SK-N-SH treated with all-trans-retinoic acid at 6 μM for 48 hours (cell line): ENCODE measurements at regions not wholly inside any gene's neighbourhood (a gene's known extent, or its start where the extent isn't known, plus 50 kb on each side); places are given as distances from the start of the nearest gene placed in this dataset.

Experiments used
- ARNTL ChIP-seq: fragments of 450-650 bp; formaldehyde crosslinking; IDR thresholded peaks from 2 replicates; pipeline ENCODE4 v1.5.0; 2020; ENCODE audit warnings: low read depth, mild to moderate bottlenecking, moderate library complexity, borderline replicate concordance
- CREB5 ChIP-seq: fragments of 250-450 bp; sonication (Bioruptor Pico); IDR thresholded peaks from 2 replicates; pipeline ENCODE4 v1.5.1; 2020; ENCODE audit warnings: low read depth, mild to moderate bottlenecking, moderate library complexity
- OSR1 ChIP-seq: fragments of 250-450 bp; sonication (Bioruptor Pico); IDR thresholded peaks from 2 replicates; pipeline ENCODE4 v1.8.0; 2022; ENCODE audit warnings: moderate library complexity, mild to moderate bottlenecking, inconsistent platforms
- TSHZ2 ChIP-seq: fragments of 250-450 bp; sonication (Bioruptor Pico); IDR thresholded peaks from 2 replicates; pipeline ENCODE4 v1.5.0; 2020; ENCODE audit warnings: mild to moderate bottlenecking, moderate library complexity
- ZFP3 ChIP-seq: fragments of 250-450 bp; sonication (Bioruptor Pico); IDR thresholded peaks from 2 replicates; pipeline ENCODE4 v1.5.0; 2020; ENCODE audit warnings: mild to moderate bottlenecking, moderate library complexity
- ZFP30 ChIP-seq: fragments of 450-650 bp; formaldehyde crosslinking; IDR thresholded peaks from 2 replicates; pipeline ENCODE4 v1.5.0; 2022; ENCODE audit warnings: mild to moderate bottlenecking, moderate library complexity

- TF ChIP-seq ZFP3 (CRISPR knock-in tag), result no peak
- no peak for TF ChIP-seq ZFP30 (CRISPR knock-in tag)
- no peak for TF ChIP-seq CREB5
- TF ChIP-seq ARNTL, result no peak
- TF ChIP-seq OSR1 (CRISPR knock-in tag), result no peak
- TF ChIP-seq TSHZ2 (CRISPR knock-in tag), result no peak
Measured at GRCh38 chr2:8158711-8159110, 523.1 kb upstream of the ID2 start.
